KOPT-K1 (cell line): ENCODE measurements at regions not wholly inside any gene's neighbourhood (a gene's known extent, or its start where the extent isn't known, plus 50 kb on each side); places are given as distances from the start of the nearest gene placed in this dataset.

ENCODE experiments used
- H3K27ac ChIP-seq: fragments of 200-600 bp; sonication (generic); 2 replicates; pipeline ENCODE4 v1.5.1; 2016; ENCODE audit warnings: antibody characterized with exemption, mild to moderate bottlenecking, low read depth, low read length; ENCODE audit not compliant: poor library complexity, severe bottlenecking
- H3K36me3 ChIP-seq: fragments of 200-600 bp; sonication (generic); 2 replicates; pipeline ENCODE4 v1.5.1; 2017; ENCODE audit warnings: antibody characterized with exemption, mild to moderate bottlenecking, low read length, moderate library complexity; ENCODE audit not compliant: insufficient read depth
- H3K9me3 ChIP-seq: fragments of 200-600 bp; sonication (generic); 2 replicates; pipeline ENCODE4 v1.5.1; 2017; ENCODE audit warnings: antibody characterized with exemption, low read length, mild to moderate bottlenecking; ENCODE audit not compliant: insufficient read depth, poor library complexity, severe bottlenecking

DNA sequence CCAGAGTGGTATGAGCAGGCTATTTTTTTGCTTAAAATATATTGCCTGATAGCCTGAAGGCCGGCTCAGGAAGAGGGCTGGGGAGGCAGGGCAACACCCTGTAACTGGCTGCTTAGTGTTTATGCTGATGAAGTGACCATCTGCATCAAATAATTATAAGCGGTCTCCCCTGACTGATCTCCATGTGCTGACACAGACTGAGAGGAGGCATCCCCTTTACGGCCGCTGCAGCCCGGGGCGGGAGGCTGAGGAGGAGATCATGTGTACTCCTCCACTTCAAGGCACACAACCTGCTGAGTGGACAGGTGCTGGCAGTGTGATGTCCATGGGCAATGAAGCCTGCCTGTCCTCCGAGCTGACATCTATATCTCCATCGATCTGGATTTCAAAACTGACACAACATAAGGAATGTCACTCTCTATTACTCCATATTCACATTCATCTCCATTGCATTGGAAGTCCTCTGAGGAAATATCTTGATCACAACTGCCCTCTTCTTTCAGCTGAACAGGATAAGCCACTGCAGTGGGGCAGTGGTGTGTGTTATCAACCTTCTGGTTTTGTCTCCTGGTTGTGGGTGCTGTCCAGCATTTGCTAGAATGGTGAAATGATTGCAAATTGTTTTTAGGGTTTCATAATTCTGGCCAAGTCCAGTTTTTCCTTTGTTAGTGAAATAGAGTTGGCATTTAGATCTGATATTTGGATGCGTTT, 143.5 kb downstream of the AQP4 start:
- no peaks in the 10 kb centered on the region for H3K36me3 ChIP-seq
- peak overlapping the region; percentile 40 for H3K27ac ChIP-seq
- H3K9me3 ChIP-seq: no peaks in the 10 kb centered on the region

DNA sequence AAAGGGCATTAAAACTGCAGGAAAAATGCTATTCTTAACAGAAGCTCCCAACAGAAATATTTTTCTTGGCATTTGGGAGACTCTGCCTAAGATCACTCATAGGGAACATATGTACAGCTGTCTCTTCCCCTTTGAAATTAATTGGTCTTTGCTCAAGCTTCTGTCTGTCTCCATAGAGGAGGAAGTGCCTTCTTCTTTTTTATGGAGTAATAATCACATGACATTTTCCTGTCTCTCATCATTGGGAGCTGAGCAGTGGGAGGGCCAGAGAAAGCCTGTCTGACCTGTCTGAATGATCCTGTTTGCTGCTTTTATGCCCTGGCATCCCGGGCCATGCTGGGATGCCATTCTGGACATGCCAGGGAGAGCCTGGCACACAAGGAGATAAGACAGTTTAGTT, 145.6 kb downstream of the AQP4 start:
- H3K9me3 ChIP-seq: no peaks in the 10 kb centered on the region
- no peaks in the 10 kb centered on the region for H3K36me3 ChIP-seq
- H3K27ac ChIP-seq: peak overlapping the region; percentile 40

GRCh38 chr18:26717123-26717719, 148.3 kb downstream of the AQP4 start:
- peaks cover 4% of the 10 kb centered on the region for H3K9me3 ChIP-seq
- H3K36me3 ChIP-seq: no peaks in the 10 kb centered on the region
- peak overlapping the region; percentile 100 for H3K27ac ChIP-seq

DNA sequence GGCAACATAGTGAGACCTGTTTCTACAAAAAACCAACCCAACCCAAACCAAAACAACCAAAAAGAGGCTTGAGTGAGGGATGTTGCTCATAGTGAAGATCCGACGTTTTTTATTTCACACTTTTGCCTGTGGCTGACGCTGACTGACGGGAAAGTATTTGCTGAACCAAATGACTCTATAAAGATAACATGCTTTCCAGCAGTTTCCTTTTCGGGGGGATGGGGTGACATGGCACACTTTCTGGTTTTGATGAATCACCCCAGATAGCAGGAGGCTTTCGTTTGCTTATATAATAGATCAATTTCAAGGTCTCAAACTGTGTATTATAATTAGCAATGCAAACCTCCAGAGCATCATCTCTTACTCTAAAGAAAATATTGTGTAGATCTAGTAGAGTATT, 150.8 kb downstream of the AQP4 start:
- Histone ChIP-seq H3K36me3 (no peaks in the 10 kb centered on the region), H3K27ac (peak overlapping the region; percentile 100), H3K9me3 (peaks cover 4% of the 10 kb centered on the region)

DNA sequence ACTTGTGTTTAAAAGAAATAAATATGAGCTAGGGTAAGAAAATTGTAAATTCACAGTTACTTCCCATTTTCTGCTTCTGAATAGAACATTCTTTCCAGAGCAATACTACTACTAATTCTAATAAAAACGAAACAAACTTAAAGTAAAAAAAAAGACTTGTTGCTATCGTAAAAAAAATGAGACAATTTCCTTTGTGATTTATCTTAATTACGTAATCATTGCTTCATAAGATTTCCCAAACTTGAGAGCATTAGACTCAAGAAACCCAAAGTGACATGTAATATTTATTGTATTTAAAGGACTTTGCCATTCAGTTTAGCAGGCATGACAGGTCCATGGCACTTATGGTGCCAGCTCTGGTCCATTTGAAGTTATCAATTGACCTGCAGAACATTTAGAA, 153.8 kb downstream of the AQP4 start:
- H3K9me3 ChIP-seq: peaks cover 4% of the 10 kb centered on the region
- peak overlapping the region; percentile 100 for H3K27ac ChIP-seq
- no peaks in the 10 kb centered on the region for H3K36me3 ChIP-seq

DNA sequence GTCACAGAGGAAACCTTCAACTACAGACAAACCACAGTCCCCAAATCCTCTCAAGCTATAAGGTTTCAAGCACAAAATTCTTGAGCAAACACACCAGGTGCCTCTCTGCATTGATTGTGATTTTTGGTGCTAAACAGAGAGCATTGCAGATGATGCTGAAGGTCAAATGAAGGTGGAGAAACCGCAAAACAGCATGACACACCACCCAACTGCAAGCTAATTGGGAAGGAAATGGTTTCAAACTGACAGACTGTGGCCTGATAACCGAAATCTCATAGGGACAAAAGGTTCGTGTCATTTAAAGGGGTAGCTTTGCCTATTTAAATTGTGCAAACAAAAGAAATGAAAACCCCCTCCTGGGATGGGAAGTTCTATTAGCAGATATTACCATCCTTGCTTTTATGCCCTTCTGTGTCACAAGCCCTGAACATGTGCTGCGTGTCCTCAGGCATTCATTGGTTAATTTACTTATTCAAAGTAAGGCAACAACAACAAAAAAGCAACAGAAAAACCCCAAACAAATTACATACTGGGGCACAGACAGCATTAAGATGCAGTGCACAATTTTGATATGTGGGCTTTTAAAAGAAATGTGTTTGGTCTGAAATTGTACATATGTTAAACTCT, 154.9 kb downstream of the AQP4 start:
- Histone ChIP-seq H3K9me3 (peaks cover 4% of the 10 kb centered on the region), H3K36me3 (no peaks in the 10 kb centered on the region), H3K27ac (peak overlapping the region; percentile 100)

GRCh38 chr18:26709897-26710296, 155.6 kb downstream of the AQP4 start:
- H3K36me3 ChIP-seq: no peaks in the 10 kb centered on the region
- H3K9me3 ChIP-seq: peaks cover 4% of the 10 kb centered on the region
- peak overlapping the region; percentile 100 for H3K27ac ChIP-seq

DNA sequence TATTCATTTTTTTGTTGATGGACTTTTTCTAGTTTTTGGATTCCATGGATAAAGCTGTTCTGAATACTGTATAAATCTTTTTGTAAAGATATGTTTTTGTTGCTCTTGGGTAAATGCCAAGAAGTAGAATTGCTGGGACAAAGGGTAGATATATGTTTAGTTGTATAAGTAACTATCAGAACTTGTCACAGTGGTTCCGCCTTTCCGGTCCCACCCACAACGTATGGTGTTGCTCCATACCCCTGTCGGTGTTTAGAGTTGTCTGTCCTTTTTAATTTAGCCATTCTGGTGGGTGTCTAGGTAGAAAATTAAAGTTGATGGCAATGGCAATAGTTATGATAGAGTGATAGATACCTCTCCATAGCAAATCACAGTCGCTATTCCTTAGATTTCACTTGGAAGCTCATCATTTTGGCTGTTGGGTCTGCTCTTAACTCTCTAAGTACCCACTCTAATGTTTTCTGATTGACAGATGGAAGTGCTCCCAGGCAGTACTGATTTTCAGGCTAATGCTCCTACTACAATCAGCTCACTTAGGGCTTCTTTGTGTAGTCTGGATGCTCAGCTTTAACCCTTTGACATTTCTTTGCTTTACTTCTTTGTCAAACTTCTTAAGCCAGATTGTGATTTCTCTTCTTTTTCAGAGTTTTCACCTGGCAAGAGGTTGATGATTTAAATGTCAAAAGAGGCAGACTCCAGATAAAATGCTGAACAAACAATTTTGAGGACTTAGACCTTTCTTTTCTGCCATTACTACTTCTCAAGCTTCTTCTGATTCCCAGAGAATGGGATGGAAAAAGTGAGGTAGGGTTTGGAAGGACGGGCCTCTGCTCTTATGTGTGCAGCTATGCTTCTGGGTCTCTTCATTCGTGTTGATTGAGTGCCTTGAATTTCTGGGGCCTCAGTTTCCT, 156.4 kb downstream of the AQP4 start:
- no peaks in the 10 kb centered on the region for H3K36me3 ChIP-seq
- H3K27ac ChIP-seq: peak overlapping the region; percentile 100
- H3K9me3 ChIP-seq: no peaks in the 10 kb centered on the region

GRCh38 chr18:26706911-26707351, 158.6 kb downstream of the AQP4 start:
- Histone ChIP-seq H3K9me3 (no peaks in the 10 kb centered on the region), H3K36me3 (no peaks in the 10 kb centered on the region), H3K27ac (peak overlapping the region; percentile 100)

DNA sequence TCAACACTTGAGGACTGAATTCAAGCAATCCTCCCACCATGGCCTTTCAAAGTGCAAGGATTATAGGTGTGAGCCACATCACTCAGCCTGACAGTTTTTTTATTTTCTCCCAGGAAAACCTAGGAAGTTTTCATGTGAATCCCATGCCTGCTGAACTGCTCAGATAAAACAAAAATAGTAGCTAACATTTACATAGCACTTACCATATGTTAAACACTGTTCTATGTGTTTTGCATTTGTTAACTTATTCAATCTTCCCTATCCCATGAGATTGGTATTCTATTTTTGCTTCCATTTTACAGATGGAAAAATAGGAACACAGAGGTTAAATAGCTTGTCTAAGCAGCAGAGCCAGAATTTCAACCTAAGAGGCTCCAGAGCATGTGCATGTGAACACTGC, 157.4 kb upstream of the KCTD1 start:
- H3K27ac ChIP-seq: peak overlapping the region; percentile 100
- no peaks in the 10 kb centered on the region for H3K9me3 ChIP-seq
- no peaks in the 10 kb centered on the region; the same call in 1 of the 2 replicates for H3K36me3 ChIP-seq

DNA sequence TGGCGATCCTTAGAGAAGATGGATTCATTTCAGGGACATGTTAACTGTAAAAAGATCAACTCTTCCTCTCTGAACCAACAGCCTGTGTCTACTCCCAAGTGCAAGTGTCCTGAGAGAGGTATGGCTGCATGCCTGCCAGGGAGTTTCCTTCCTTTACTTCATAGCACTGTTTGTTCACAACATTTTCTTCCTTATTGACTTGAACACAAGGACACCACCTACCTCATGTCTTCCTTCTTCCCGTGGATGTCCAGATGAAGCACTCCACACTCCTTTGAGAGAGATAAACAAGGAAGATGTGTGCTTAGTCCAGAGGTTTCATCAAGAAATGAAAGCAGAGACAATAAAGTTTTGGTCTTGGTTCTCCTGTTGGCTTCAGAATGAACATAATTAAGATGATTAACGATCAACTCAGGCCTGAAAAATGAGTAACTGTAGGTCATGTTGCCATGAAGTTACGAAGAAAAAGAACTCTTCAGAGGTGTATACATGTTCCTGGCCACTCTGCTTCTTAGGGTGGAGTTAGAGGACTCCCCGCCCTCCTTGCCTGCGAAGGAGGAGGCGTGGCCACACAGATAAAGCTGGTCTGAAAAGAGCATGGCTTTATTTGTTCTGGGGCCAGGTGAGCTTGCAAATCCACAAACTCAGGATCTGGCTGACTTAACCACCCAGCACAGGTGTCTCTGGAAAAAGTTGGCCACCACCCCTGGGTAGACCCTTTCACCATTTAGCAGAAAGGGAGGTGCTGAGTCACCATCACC, 155.0 kb upstream of the KCTD1 start:
- H3K36me3 ChIP-seq: peaks cover 14% of the 10 kb centered on the region

DNA sequence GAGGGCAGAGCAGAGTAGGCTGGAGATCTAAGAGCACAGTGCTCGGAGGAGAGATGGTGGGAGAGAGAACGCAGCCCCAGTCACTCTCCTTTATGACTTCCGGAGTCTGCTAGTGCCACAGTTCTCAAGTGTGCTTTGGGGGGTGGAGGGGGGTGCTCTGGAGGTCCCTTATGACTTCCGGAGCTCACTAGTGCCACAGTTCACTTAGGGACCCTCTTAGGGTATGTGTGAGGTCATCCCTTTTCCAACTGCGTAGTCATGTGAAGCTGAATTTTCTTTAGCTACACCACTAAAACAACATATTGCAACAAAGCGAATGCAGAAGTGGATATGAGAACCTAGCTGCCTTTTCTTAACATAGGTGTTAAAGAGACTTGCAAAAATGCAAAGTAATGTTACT, 153.7 kb upstream of the KCTD1 start:
- peak overlapping the region; percentile 100 for H3K27ac ChIP-seq
- no peaks in the 10 kb centered on the region for H3K9me3 ChIP-seq
- H3K36me3 ChIP-seq: peaks cover 27% of the 10 kb centered on the region

More for the DNA sequence above, 155.0 kb upstream of the KCTD1 start:
- Histone ChIP-seq H3K27ac (peak overlapping the region; percentile 100), H3K9me3 (no peaks in the 10 kb centered on the region)

- H3K36me3 ChIP-seq: peaks cover 40% of the 10 kb centered on the region
- peaks cover under 1% of the 10 kb centered on the region for H3K9me3 ChIP-seq
- peak overlapping the region; percentile 100 for H3K27ac ChIP-seq
Observed at GRCh38 chr18:26700728-26701127, 152.4 kb upstream of the KCTD1 start.

GRCh38 chr18:26700201-26700600, 151.8 kb upstream of the KCTD1 start:
- peak overlapping the region; percentile 100 for H3K27ac ChIP-seq
- peaks cover 6% of the 10 kb centered on the region for H3K9me3 ChIP-seq
- H3K36me3 ChIP-seq: peaks cover 45% of the 10 kb centered on the region
